BLaER1 treated with 17β-estradiol and CSF1 and Interleukin-3, amounts not matched to agents 10 nM and 100 nM (cell line): ENCODE measurements at regions not wholly inside any gene's neighbourhood (a gene's known extent, or its start where the extent isn't known, plus 50 kb on each side); places are given as distances from the start of the nearest gene placed in this dataset.
"Not testable (repeated sequence)": the region's sequence is repeated elsewhere in the genome, so short reads cannot be mapped to it uniquely, and the experiment has no call there.

ENCODE experiments used
- H3K27ac ChIP-seq, 11 experiments: shearing (Covaris generic); formaldehyde crosslinking; 2 replicates each; pipeline ENCODE4 v1.8.1; 2022
- H3K27me3 ChIP-seq, 11 experiments: shearing (Covaris generic); formaldehyde crosslinking; 2 replicates each; pipeline ENCODE4 v1.8.1; 2022
- H3K36me3 ChIP-seq, 11 experiments: shearing (Covaris generic); formaldehyde crosslinking; 2 replicates each; pipeline ENCODE4 v1.8.1; 2022
- H3K4me1 ChIP-seq, 10 experiments: shearing (Covaris generic); formaldehyde crosslinking; 2 replicates each; pipeline ENCODE4 v1.8.1; 2022
- H3K4me2 ChIP-seq, 11 experiments: shearing (Covaris generic); formaldehyde crosslinking; 2 replicates each; pipeline ENCODE4 v1.8.1; 2022
- H3K4me3 ChIP-seq, 10 experiments: shearing (Covaris generic); formaldehyde crosslinking; 2 replicates each; pipeline ENCODE4 v1.8.1; 2022
- H3K9ac ChIP-seq, 11 experiments: shearing (Covaris generic); formaldehyde crosslinking; 2 replicates each; pipeline ENCODE4 v1.8.1; 2022
- H3K9me3 ChIP-seq, 11 experiments: shearing (Covaris generic); formaldehyde crosslinking; replicated peaks in 1 of 11; 2 replicates each; pipeline ENCODE4 v1.8.1; 2022
- H4K20me1 ChIP-seq, 11 experiments: shearing (Covaris generic); formaldehyde crosslinking; 2 replicates each; pipeline ENCODE4 v1.8.1; 2022
- Cebpa-rat ChIP-seq, 11 experiments: shearing (Covaris generic); IDR thresholded peaks; 2 replicates each; pipeline ENCODE4 v1.8.1; 2022

GRCh38 chr10:117796130-117796745 lies 250.5 kb downstream of the RAB11FIP2 start:
- no peak overlapping the region for H3K4me2 ChIP-seq
- no peaks in the 10 kb centered on the region for H3K9me3 ChIP-seq
- no peak overlapping the region for H3K4me3 ChIP-seq
- H3K27me3 ChIP-seq = no peaks in the 10 kb centered on the region
- H3K9ac ChIP-seq = no peak overlapping the region
- no peaks in the 10 kb centered on the region; a peak in 1 of 22 replicates for H4K20me1 ChIP-seq
- H3K36me3 ChIP-seq = no peaks in the 10 kb centered on the region
- H3K4me1 ChIP-seq = no peaks in the 10 kb centered on the region
- TF ChIP-seq Cebpa-rat (IDR thresholded peaks at IDR 0.05) = no peak
- H3K27ac ChIP-seq = no peak overlapping the region

GRCh38 chr10:117797296-117797695 lies 249.4 kb downstream of the RAB11FIP2 start:
- TF ChIP-seq Cebpa-rat (IDR thresholded peaks at IDR 0.05) = no peak
- H3K4me3 ChIP-seq = no peak overlapping the region
- no peaks in the 10 kb centered on the region for H3K27me3 ChIP-seq

GRCh38 chr10:117801691-117802090 lies 245.1 kb downstream of the RAB11FIP2 start:
- peaks cover 18 to 30% (median 27%) of the 10 kb centered on the region in 10 experiments for H3K4me1 ChIP-seq
- no peak overlapping the region for H3K4me2 ChIP-seq
- no peaks in the 10 kb centered on the region for H3K9me3 ChIP-seq
- H3K4me3 ChIP-seq = no peak overlapping the region
- no peak overlapping the region for H3K27ac ChIP-seq
- no peak for TF ChIP-seq Cebpa-rat (IDR thresholded peaks at IDR 0.05)
- H3K9ac ChIP-seq = no peak overlapping the region
- no peaks in the 10 kb centered on the region for H3K36me3 ChIP-seq
- H3K27me3 ChIP-seq = no peaks in the 10 kb centered on the region
- H4K20me1 ChIP-seq = no peaks in the 10 kb centered on the region

More at GRCh38 chr10:117797296-117797695, 249.4 kb downstream of the RAB11FIP2 start:
- no peak overlapping the region for H3K27ac ChIP-seq
- no peaks in the 10 kb centered on the region for H3K4me1 ChIP-seq
- H3K4me2 ChIP-seq = no peak overlapping the region
- H3K36me3 ChIP-seq = no peaks in the 10 kb centered on the region
- H3K9me3 ChIP-seq = no peaks in the 10 kb centered on the region
- H4K20me1 ChIP-seq = no peaks in the 10 kb centered on the region; a peak in 1 of 22 replicates
- no peak overlapping the region for H3K9ac ChIP-seq

- H3K27me3 ChIP-seq = no peaks in the 10 kb centered on the region
- peak overlapping the region in 7 of 11 experiments; percentile 18 to 58 (median 41); a peak in 11 of 22 replicates for H3K9ac ChIP-seq
- peaks cover 18 to 30% (median 27%) of the 10 kb centered on the region in 10 experiments for H3K4me1 ChIP-seq
These were observed 242.2 kb downstream of the RAB11FIP2 start for GRCh38 chr10:117804470-117805011.

GRCh38 chr10:117805139-117805538 lies 241.6 kb downstream of the RAB11FIP2 start:
- no peak overlapping the region; a peak in 1 of 20 replicates for H3K4me3 ChIP-seq
- H3K9me3 ChIP-seq = peaks cover 11 to 19% (median 16%) of the 10 kb centered on the region in 11 experiments
- no peaks in the 10 kb centered on the region for H3K27me3 ChIP-seq
- no peaks in the 10 kb centered on the region for H3K36me3 ChIP-seq
- no peaks in the 10 kb centered on the region for H4K20me1 ChIP-seq
- TF ChIP-seq Cebpa-rat (IDR thresholded peaks at IDR 0.05) = no peak
- peak overlapping the region; percentile 73 to 86 (median 79); a peak in 21 of 22 replicates for H3K4me2 ChIP-seq
- peak overlapping the region in 5 of 11 experiments; percentile 22 to 74 (median 59); a peak in 9 of 22 replicates for H3K27ac ChIP-seq
- H3K4me1 ChIP-seq = peaks cover 18 to 30% (median 27%) of the 10 kb centered on the region in 10 experiments
- peak overlapping the region in 4 of 11 experiments; percentile 18 to 58 (median 46); a peak in 4 of 22 replicates for H3K9ac ChIP-seq

More at GRCh38 chr10:117804470-117805011, 242.2 kb downstream of the RAB11FIP2 start:
- Histone ChIP-seq H4K20me1 (no peaks in the 10 kb centered on the region), H3K4me3 (peak overlapping the region in 1 of 10 experiments; percentile 33; a peak in 3 of 20 replicates), H3K36me3 (no peaks in the 10 kb centered on the region), H3K27ac (peak overlapping the region in 9 of 11 experiments; percentile 3 to 74 (median 43); a peak in 15 of 22 replicates), H3K4me2 (peak overlapping the region; percentile 73 to 86 (median 79)), H3K9me3 (peaks cover 5 to 13% (median 11%) of the 10 kb centered on the region in 11 experiments)
- peak in 5 of 11 experiments; percentile 48 to 96 (median 74); a peak in 8 of 22 replicates for TF ChIP-seq Cebpa-rat (IDR thresholded peaks at IDR 0.05)

GRCh38 chr10:117807441-117807840 lies 239.3 kb downstream of the RAB11FIP2 start:
- no peak overlapping the region for H3K9ac ChIP-seq
- no peaks in the 10 kb centered on the region for H4K20me1 ChIP-seq
- H3K4me1 ChIP-seq = peaks cover 18 to 30% (median 27%) of the 10 kb centered on the region in 10 experiments
- peaks cover 24 to 32% (median 29%) of the 10 kb centered on the region in 11 experiments for H3K9me3 ChIP-seq
- H3K27ac ChIP-seq = no peak overlapping the region
- no peak overlapping the region for H3K4me2 ChIP-seq
- H3K36me3 ChIP-seq = no peaks in the 10 kb centered on the region
- H3K27me3 ChIP-seq = no peaks in the 10 kb centered on the region
- no peak overlapping the region for H3K4me3 ChIP-seq
- TF ChIP-seq Cebpa-rat (IDR thresholded peaks at IDR 0.05) = no peak

GRCh38 chr10:117815816-117816215 lies 230.9 kb downstream of the RAB11FIP2 start:
- not testable (repeated sequence) for H3K36me3 ChIP-seq, H3K27me3 ChIP-seq, H3K4me1 ChIP-seq, H3K4me2 ChIP-seq, H3K4me3 ChIP-seq, H3K27ac ChIP-seq, H3K9me3 ChIP-seq, H3K9ac ChIP-seq, H4K20me1 ChIP-seq

- no peak overlapping the region for H3K4me3 ChIP-seq
- no peak overlapping the region for H3K4me2 ChIP-seq
- no peak overlapping the region for H3K9ac ChIP-seq
- no peaks in the 10 kb centered on the region for H3K36me3 ChIP-seq
- peaks cover 0 to 4% (median 1%) of the 10 kb centered on the region in 11 experiments; a peak in 8 of 22 replicates for H3K9me3 ChIP-seq
- no peaks in the 10 kb centered on the region for H3K4me1 ChIP-seq
- H3K27me3 ChIP-seq = no peaks in the 10 kb centered on the region
- no peaks in the 10 kb centered on the region for H4K20me1 ChIP-seq
- no peak for TF ChIP-seq Cebpa-rat (IDR thresholded peaks at IDR 0.05)
- no peak overlapping the region for H3K27ac ChIP-seq
These were observed 229.6 kb downstream of the RAB11FIP2 start for GRCh38 chr10:117817116-117817515.

GRCh38 chr10:117818721-117819120 lies 228.0 kb downstream of the RAB11FIP2 start:
- H3K9me3 ChIP-seq = no peaks in the 10 kb centered on the region
- no peaks in the 10 kb centered on the region for H3K27me3 ChIP-seq
- H3K4me2 ChIP-seq = no peak overlapping the region
- H3K4me3 ChIP-seq = no peak overlapping the region
- no peaks in the 10 kb centered on the region for H4K20me1 ChIP-seq
- H3K9ac ChIP-seq = no peak overlapping the region
- no peak overlapping the region for H3K27ac ChIP-seq
- H3K4me1 ChIP-seq = no peaks in the 10 kb centered on the region
- no peak for TF ChIP-seq Cebpa-rat (IDR thresholded peaks at IDR 0.05)
- H3K36me3 ChIP-seq = no peaks in the 10 kb centered on the region
